Stimulated activated CD4-positive, alpha-beta T cell treated with anti-CD3 and anti-CD28 coated beads, Interleukin-2, amount 100 ng/mL, for 24 hours (primary cell): ENCODE measurements at regions not wholly inside any gene's neighbourhood (a gene's known extent, or its start where the extent isn't known, plus 50 kb on each side); places are given as distances from the start of the nearest gene placed in this dataset.

ENCODE experiments used
- DNase-seq, 2 donors: peaks; one replicate each; pipeline ENCODE4 v3.0.0-alpha.2; 2020

GRCh38 chr10:110416776-110417711 lies 80.7 kb upstream of the DUSP5 start:
- DNase-seq = no peak

- DNase-seq = no peak
These were observed 79.5 kb upstream of the DUSP5 start for GRCh38 chr10:110418218-110418617.

- DNase-seq = no peak
These were observed 78.4 kb upstream of the DUSP5 start for GRCh38 chr10:110419265-110419664.

GRCh38 chr10:110420401-110421193 lies 77.1 kb upstream of the DUSP5 start:
- no peak for DNase-seq

GRCh38 chr10:110421512-110422138 lies 76.1 kb upstream of the DUSP5 start:
- no peak for DNase-seq

- no peak for DNase-seq
These were observed 75.2 kb upstream of the DUSP5 start for GRCh38 chr10:110422548-110422947.

GRCh38 chr10:110423650-110424049 lies 74.1 kb upstream of the DUSP5 start:
- DNase-seq = no peak

- DNase-seq = peak; percentile 53 to 68
These were observed 71.9 kb upstream of the DUSP5 start for GRCh38 chr10:110425684-110426293.

- no peak for DNase-seq
These were observed 71.2 kb upstream of the DUSP5 start for GRCh38 chr10:110426294-110427181.

GRCh38 chr10:110429301-110429700 lies 68.4 kb upstream of the DUSP5 start:
- DNase-seq = no peak

- no peak for DNase-seq
These were observed 67.1 kb upstream of the DUSP5 start for GRCh38 chr10:110430340-110431273.

GRCh38 chr10:110431659-110432058 lies 66.0 kb upstream of the DUSP5 start:
- no peak for DNase-seq

- DNase-seq = no peak
These were observed 65.6 kb upstream of the DUSP5 start for GRCh38 chr10:110432084-110432483.

GRCh38 chr10:110432814-110433565 lies 64.7 kb upstream of the DUSP5 start:
- DNase-seq = no peak

- DNase-seq = no peak
These were observed 64.0 kb upstream of the DUSP5 start for GRCh38 chr10:110433740-110434139.

- no peak for DNase-seq
These were observed 63.1 kb upstream of the DUSP5 start for GRCh38 chr10:110434489-110435096.

- no peak for DNase-seq
These were observed 61.0 kb upstream of the DUSP5 start for GRCh38 chr10:110436554-110437350.

- DNase-seq = no peak
These were observed 60.4 kb upstream of the DUSP5 start for GRCh38 chr10:110437351-110437605.

- DNase-seq = no peak
These were observed 59.9 kb upstream of the DUSP5 start for GRCh38 chr10:110437761-110438341.
